CD1c-positive myeloid dendritic cell (primary cell): ENCODE measurements at regions not wholly inside any gene's neighbourhood (a gene's known extent, or its start where the extent isn't known, plus 50 kb on each side); places are given as distances from the start of the nearest gene placed in this dataset.

Source experiments
- DNase-seq: peaks from one replicate; pipeline ENCODE4 v3.0.0-alpha.2; 2016; ENCODE audit errors: extremely low spot score

DNA sequence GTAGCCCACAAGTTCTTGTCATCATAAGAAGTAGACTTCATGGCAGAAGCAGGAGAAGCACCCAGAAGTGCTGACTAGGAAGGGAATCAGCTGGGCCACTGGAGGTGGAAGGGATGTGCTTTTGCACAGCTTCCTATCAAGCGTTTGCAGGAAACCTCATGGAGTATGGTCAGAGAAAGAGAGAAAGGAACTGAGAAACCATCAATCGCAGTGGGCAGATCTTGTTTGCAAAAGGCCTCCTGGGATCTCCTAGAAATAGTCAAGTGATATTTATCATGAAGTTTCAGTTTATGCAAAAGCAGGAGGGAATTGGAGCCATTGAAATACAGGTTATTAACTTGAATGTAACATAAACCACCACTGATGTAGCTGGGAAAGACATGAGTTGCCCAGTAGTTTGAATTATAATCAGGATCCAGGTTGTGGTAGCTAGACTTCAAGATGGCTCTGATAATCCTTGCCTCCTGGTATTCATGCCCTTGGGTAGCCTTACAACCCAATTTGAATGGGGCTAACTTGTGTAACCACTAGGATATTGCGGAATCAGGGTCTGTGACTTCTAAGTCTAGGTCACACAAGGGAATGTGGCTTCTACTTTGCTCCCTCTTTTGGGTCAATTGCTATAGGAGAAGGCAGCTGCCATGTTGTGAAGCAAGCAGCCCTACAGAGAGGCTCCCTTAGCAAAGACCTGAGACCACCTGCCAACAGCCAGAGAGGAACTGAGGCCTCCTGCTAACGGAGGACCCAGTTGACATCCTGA lies 69.8 kb upstream of the TCF4 start:
- DNase-seq = peak; percentile 1

DNA sequence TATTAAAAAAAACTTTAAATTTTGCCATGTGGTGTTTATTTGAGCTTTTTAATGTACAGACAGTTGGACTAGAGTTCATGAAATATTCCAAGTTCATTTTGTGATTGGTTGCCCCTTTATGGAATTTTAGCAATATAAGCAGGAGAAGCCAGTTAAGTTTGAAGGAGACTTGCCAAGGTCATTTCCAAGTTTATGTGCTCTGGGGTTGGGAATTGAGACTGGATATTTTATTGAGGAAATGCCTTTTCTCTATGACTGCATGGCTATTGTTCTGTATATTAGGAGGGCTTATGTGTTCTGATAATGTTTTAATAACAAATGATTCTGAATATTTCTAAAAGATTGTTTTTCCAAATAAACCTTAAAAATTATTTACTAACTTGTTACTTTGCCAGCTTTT lies 67.0 kb upstream of the TCF4 start:
- no peak for DNase-seq

DNA sequence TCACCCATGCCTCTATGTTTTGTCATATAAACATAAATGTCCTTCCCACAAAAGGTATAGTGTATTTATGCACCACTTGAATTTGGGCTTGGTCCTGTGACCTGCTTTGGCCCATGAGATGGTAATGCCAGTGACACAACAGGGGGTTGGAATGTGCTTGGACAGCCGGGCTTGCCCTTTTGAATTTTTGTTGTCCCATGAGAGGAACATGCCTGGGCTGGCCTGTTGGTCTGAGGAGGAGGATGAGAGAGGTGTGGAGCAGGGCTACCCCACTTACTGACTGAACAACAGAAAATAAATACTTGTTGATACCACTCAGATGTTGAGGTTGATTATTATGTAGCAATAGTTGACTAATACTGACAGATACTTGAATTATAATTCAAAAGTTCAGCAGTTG lies 63.2 kb upstream of the TCF4 start:
- no peak for DNase-seq

DNA sequence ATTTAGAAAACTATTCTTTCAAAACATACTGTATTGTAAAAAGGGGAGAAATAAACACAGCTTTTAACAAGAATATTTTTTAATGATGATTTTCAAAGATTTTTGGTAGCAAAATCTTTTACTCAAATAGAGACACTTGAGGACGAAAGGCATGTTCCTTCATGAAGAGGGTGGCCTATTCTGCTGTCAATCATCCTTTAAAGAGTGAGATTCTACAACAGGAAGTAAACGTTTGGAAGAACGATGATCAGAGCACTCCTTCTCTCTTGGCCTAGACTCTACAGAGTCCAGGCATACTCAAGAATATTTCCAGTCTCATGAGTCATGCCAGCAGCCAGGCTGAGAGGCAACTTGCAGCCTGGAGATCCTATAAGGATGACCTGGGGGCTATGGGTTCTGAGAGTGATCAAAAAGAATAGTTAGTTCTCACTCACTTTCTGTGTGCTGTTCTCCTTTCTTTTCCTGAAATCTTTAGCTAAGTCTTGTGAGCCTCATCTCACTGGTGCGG lies 62.4 kb upstream of the TCF4 start:
- DNase-seq = no peak

DNA sequence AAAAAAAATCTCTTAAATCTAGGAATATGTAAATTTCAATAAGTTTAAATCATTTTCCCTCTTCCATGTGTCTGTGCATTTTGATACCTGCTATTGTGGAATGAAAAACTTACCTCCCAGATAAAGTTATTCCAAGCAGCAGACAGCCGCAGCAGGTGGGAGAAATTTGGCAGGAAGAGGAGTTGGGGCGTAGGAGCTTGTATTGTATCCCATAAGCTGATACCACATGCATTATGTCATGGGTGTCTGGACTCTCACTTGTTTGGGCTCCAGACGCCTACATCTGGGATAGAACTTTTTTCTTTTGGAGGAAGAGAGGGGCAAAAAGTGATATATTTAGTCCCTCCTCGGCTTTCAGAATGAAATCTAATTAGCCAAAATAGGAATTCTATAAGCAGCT lies 59.3 kb upstream of the TCF4 start:
- no peak for DNase-seq

DNA sequence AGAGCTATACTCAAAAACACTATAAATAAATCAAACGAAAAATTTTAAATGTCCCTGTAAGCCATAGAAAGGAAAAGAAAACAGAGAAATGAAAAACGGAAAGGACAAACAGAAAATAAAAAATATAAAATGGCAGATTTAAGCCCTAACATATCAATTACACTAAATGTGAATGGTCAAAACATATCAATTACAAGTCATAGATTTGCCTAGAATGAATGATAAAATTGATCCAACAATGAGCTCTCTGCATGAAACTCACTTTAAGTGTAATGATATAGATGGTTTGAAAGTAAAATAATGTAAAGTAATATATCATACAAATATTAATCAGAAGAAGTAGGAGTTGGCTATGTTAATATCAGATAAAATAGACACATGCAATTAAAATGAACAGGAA lies 54.2 kb upstream of the TCF4 start:
- DNase-seq = no peak

DNA sequence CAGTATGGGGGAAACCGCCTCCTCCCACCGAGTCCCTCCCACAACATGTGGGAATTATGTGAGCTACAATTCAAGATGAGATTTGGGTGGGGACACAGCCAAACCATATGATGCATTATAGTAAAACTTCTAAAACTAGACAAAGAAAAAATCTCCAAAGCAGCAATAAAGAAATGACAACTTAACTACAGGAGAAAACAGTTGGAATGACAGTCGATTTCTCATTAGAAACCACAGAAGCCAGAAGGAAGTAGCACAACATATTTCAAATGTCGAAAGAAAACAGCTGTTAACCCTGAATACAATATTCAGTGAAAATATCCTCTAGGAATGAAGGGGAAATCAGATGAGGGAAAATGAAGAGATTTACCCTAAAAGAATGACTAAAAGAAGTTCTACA lies 53.5 kb upstream of the TCF4 start:
- no peak for DNase-seq
